B cell (primary cell): ENCODE measurements at regions not wholly inside any gene's neighbourhood (a gene's known extent, or its start where the extent isn't known, plus 50 kb on each side); places are given as distances from the start of the nearest gene placed in this dataset.
"Not testable (repeated sequence)": the region's sequence is repeated elsewhere in the genome, so short reads cannot be mapped to it uniquely, and the experiment has no call there.

Experiments
- ATAC-seq: fragments of 200-7000 bp; cut with Tn5 transposase; one replicate; pipeline ENCODE4 v1.10.0; 2021; ENCODE audit warnings: low read depth, mild to moderate bottlenecking, moderate number of reproducible peaks, moderate library complexity
- CTCF ChIA-PET: fragments of 350-600 bp; sonication (Branson Sonifier 250); formaldehyde crosslinking; loops from one replicate; lab custom pipeline; 2021; ENCODE audit warnings: antibody characterized with exemption, inconsistent platforms; lab: Charles Lee
- POLR2A ChIA-PET: fragments of 350-600 bp; sonication (Branson Sonifier 250); formaldehyde crosslinking; loops from one replicate; lab custom pipeline; 2021; ENCODE audit warnings: antibody characterized with exemption; lab: Charles Lee
- DNase-seq: peaks from one replicate; pipeline ENCODE4 v3.0.0; 2013
- H2AFZ ChIP-seq: 2 replicates; pipeline ENCODE4 v1.6.1; 2012; ENCODE audit warnings: mild to moderate bottlenecking, low read depth, low read length; ENCODE audit not compliant: insufficient read depth, poor library complexity, severe bottlenecking
- H3K27ac ChIP-seq, 2 donors: 1 replicate in 1 of 2; 2 replicates in 1 of 2; pipeline ENCODE4 v1.5.1; 2012 to 2013; ENCODE audit warnings: low read length in 2 of 2, mild to moderate bottlenecking in 2 of 2, moderate library complexity in 1 of 2
- H3K27me3 ChIP-seq, 4 experiments: fragments of 200-600 bp in 1 of 4; sonication (generic) in 1 of 4; replicated peaks in 1 of 4; 1 replicate in 2 of 4; 2 replicates in 2 of 4; pipeline versions ENCODE4 v1.6.1 to v1.7.0; 2013 to 2016; ENCODE audit warnings: low read length in 3 of 4, mild to moderate bottlenecking in 2 of 4, mixed read lengths in 1 of 4, moderate library complexity in 1 of 4; ENCODE audit not compliant: insufficient read depth in 4 of 4, control insufficient read depth in 3 of 4; ENCODE audit errors: control extremely low read depth in 1 of 4
- H3K36me3 ChIP-seq, 2 experiments: replicated peaks in 1 of 2; 1 replicate in 1 of 2; 2 replicates in 1 of 2; pipeline versions ENCODE4 v1.6.1 to v1.7.1; 2013; ENCODE audit warnings: low read length in 1 of 2; ENCODE audit not compliant: insufficient read depth in 2 of 2, control insufficient read depth in 1 of 2; ENCODE audit errors: control extremely low read depth in 1 of 2, extremely low read depth in 1 of 2
- H3K4me1 ChIP-seq, 2 donors: fragments of 200-600 bp in 1 of 2; sonication (generic) in 1 of 2; 1 replicate in 1 of 2; 2 replicates in 1 of 2; pipeline versions ENCODE4 v1.5.1 to v1.6.1; 2013 to 2017; ENCODE audit warnings: low read length in 2 of 2; ENCODE audit not compliant: control insufficient read depth in 2 of 2, insufficient read depth in 2 of 2
- H3K4me2 ChIP-seq: replicated peaks from 2 replicates; pipeline ENCODE3; 2012; ENCODE audit warnings: mild to moderate bottlenecking, low read depth, low read length; ENCODE audit not compliant: poor library complexity, severe bottlenecking
- H3K4me3 ChIP-seq, 5 experiments: fragments of 200-600 bp in 1 of 5; sonication (generic) in 1 of 5; 1 replicate in 3 of 5; 2 replicates in 2 of 5; pipeline versions ENCODE4 v1.5.1 to v1.7.0; 2011 to 2016; ENCODE audit warnings: low read length in 4 of 5, mild to moderate bottlenecking in 4 of 5, low read depth in 2 of 5, control low read depth in 1 of 5, moderate library complexity in 1 of 5; ENCODE audit not compliant: insufficient read depth in 1 of 5; ENCODE audit errors: control extremely low read depth in 1 of 5, extremely low read depth in 1 of 5
- H3K79me2 ChIP-seq: fragments of 200-600 bp; sonication (generic); one replicate; pipeline ENCODE4 v1.6.0; 2016; ENCODE audit warnings: low read length; ENCODE audit not compliant: control insufficient read depth, insufficient read depth
- H3K9ac ChIP-seq: fragments of 200-600 bp; sonication (generic); 2 replicates; pipeline ENCODE4 v1.6.1; 2017; ENCODE audit warnings: mild to moderate bottlenecking, low read length, moderate library complexity
- H3K9me3 ChIP-seq, 3 donors: one replicate each; pipeline versions ENCODE4 v1.6.1 to v1.7.1; 2013; ENCODE audit warnings: low read length in 2 of 3; ENCODE audit not compliant: control insufficient read depth in 2 of 3, insufficient read depth in 1 of 3; ENCODE audit errors: control extremely low read depth in 1 of 3
- H4K20me1 ChIP-seq: 2 replicates; pipeline ENCODE4 v1.6.0; 2012; ENCODE audit warnings: mild to moderate bottlenecking, low read length; ENCODE audit not compliant: insufficient read depth, control insufficient read depth, poor library complexity, severe bottlenecking
- H3K27ac Mint-ChIP-seq: one replicate; pipeline ENCODE4 v1.8.0; 2021; ENCODE audit warnings: mixed read lengths
- H3K27me3 Mint-ChIP-seq: one replicate; pipeline ENCODE4 v1.8.0; 2021; ENCODE audit warnings: mixed read lengths
- H3K4me1 Mint-ChIP-seq: one replicate; pipeline ENCODE4 v1.8.0; 2021; ENCODE audit warnings: mixed read lengths
- H3K4me3 Mint-ChIP-seq: one replicate; pipeline ENCODE4 v1.8.0; 2021; ENCODE audit warnings: mixed read lengths
- H3K9me3 Mint-ChIP-seq: one replicate; pipeline ENCODE4 v1.8.0; 2022; ENCODE audit warnings: mixed read lengths; ENCODE audit not compliant: insufficient read depth
- EZH2 ChIP-seq: IDR thresholded peaks from 2 replicates; pipeline ENCODE4 v1.6.1; 2012; ENCODE audit warnings: borderline replicate concordance, low read depth, mild to moderate bottlenecking, moderate library complexity, low read length; ENCODE audit not compliant: insufficient read depth, poor library complexity, severe bottlenecking
- WGBS: methylation state at CpG from one replicate; pipeline ENCODE4 v1.1.5; 2013; ENCODE audit warnings: missing lambda C conversion rate; ENCODE audit not compliant: insufficient coverage; 5-methylcytosine and 5-hydroxymethylcytosine counted together
- intact Hi-C: fragments of 100-400 bp; cut with micrococcal nuclease; formaldehyde crosslinking; loops from one replicate; pipeline ENCODE4 v1.10.0; 2022
- TF ChIP-seq, protein P1 (sequence below): fragments of 200-600 bp; IDR thresholded peaks from one replicate; pipeline ENCODE4 v1.8.0; 2022; ENCODE audit warnings: antibody characterized with exemption, mild to moderate bottlenecking

DNA sequence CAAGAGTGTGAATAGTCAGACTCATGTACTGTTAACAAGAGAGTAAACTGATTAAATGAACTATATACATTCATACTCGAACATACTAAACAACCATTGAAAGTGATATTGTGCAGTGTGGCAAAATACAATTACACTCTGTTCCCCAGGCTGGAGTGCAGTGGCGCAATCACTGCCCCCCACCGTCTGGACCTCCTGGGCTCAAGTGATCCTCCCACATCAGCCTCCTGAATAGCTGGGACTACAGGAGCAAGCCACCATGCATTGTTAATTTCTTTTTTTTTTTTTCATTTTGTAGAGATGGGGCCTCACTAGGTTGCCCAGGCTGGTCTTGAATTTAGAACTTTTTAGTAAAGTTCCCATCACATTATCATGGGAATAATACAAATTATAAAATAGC, 77.3 kb upstream of the LSM14A start:
- Histone ChIP-seq H3K9ac (no peak overlapping the region), H2AFZ (no peak overlapping the region), H3K4me3 (no peak overlapping the region), H3K36me3 (no peaks in the 10 kb centered on the region), H4K20me1 (no peaks in the 10 kb centered on the region), H3K4me1 (no peaks in the 10 kb centered on the region), H3K79me2 (no peaks in the 10 kb centered on the region), H3K4me2 (no peak overlapping the region), H3K27ac (no peak overlapping the region), H3K27me3 (peaks cover 0 to 11% (median 0%) of the 10 kb centered on the region in 4 experiments), H3K9me3 (no peaks in the 10 kb centered on the region)
- Mint-ChIP-seq H3K27me3 (peaks cover 30% of the 10 kb centered on the region), H3K27ac (no peak overlapping the region), H3K9me3 (no peaks in the 10 kb centered on the region), H3K4me3 (no peak overlapping the region), H3K4me1 (peaks cover 2% of the 10 kb centered on the region)
- ATAC-seq, result no peak
- CTCF ChIA-PET, result interaction anchor here (2.5 to 3.5 kb wide), 2 partner anchors 11 to 317 kb away, joined by 10 to 38 read pairs; no protein-coding TSS in a partner anchor
- TF ChIP-seq, protein P1, sequence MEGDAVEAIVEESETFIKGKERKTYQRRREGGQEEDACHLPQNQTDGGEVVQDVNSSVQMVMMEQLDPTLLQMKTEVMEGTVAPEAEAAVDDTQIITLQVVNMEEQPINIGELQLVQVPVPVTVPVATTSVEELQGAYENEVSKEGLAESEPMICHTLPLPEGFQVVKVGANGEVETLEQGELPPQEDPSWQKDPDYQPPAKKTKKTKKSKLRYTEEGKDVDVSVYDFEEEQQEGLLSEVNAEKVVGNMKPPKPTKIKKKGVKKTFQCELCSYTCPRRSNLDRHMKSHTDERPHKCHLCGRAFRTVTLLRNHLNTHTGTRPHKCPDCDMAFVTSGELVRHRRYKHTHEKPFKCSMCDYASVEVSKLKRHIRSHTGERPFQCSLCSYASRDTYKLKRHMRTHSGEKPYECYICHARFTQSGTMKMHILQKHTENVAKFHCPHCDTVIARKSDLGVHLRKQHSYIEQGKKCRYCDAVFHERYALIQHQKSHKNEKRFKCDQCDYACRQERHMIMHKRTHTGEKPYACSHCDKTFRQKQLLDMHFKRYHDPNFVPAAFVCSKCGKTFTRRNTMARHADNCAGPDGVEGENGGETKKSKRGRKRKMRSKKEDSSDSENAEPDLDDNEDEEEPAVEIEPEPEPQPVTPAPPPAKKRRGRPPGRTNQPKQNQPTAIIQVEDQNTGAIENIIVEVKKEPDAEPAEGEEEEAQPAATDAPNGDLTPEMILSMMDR, result no peak
- no peak for TF ChIP-seq EZH2
- DNase-seq, result no peak
- POLR2A ChIA-PET, result no interaction called here
- WGBS, result 90% methylated on average over 2 of the region's 3 CpGs
- intact Hi-C loops, result loop anchor here (5.0 kb wide), 1 partner anchor 298 kb away; the partner anchor contains the start of gene KCTD15

DNA sequence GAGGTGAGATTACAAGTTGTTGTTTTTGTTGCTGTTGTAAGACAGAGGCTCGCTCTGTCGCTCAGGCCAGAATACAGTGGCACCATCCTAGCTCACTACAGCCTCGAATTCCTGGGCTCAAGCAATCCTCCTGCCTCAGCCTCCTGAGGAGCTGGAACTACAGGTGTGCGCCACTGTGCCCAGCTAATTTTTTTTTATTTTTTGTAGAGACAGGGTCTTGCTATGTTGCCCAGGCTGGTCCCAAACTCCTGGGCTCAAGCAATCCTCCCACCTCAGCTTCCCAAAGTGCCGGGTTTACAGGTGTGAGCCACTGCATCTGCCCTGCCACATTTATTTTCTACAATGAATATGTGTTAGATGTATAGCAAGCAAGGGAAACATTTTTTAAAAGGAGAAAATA, 76.9 kb upstream of the LSM14A start:
- ATAC-seq, H3K4me1 Mint-ChIP-seq, H3K4me3 ChIP-seq, H3K4me3 Mint-ChIP-seq, H3K9me3 Mint-ChIP-seq, H3K4me2 ChIP-seq, H3K9ac ChIP-seq, H3K9me3 ChIP-seq, H3K36me3 ChIP-seq, DNase-seq, H3K27ac Mint-ChIP-seq, POLR2A ChIA-PET, H4K20me1 ChIP-seq, H3K79me2 ChIP-seq, H3K4me1 ChIP-seq, H2AFZ ChIP-seq, H3K27ac ChIP-seq: not testable (repeated sequence)
- intact Hi-C loops, result loop anchor here (5.0 kb wide), 1 partner anchor 298 kb away; the partner anchor contains the start of gene KCTD15
- CTCF ChIA-PET, result interaction anchor here (1.1 to 3.5 kb wide), 8 partner anchors 10 to 319 kb away, joined by 3 to 38 read pairs (median 6); no protein-coding TSS in a partner anchor
- peaks cover 33% of the 10 kb centered on the region for H3K27me3 Mint-ChIP-seq
- WGBS, result no CpG with 5 or more reads among the region's 5 CpGs
- H3K27me3 ChIP-seq, result peaks cover 0 to 11% (median 0%) of the 10 kb centered on the region in 4 experiments
